Cardiac fibroblast (primary cell): ENCODE measurements at regions not wholly inside any gene's neighbourhood (a gene's known extent, or its start where the extent isn't known, plus 50 kb on each side); places are given as distances from the start of the nearest gene placed in this dataset.
A peak's percentile ranks its signal among the peaks of the same experiment; 100 is the strongest.
"Not testable (repeated sequence)": the region's sequence is repeated elsewhere in the genome, so short reads cannot be mapped to it uniquely, and the experiment has no call there.

Source experiments
- DNase-seq, 2 donors: peaks; one replicate each; pipeline versions ENCODE4 v3.0.0 to v3.0.0-alpha.2; 2010; ENCODE audit warnings: low read depth in 2 of 2
- H3K4me3 ChIP-seq, 2 donors: replicated peaks in 1 of 2; 1 replicate in 1 of 2; 2 replicates in 1 of 2; pipeline ENCODE4 v1.5.1; 2011; ENCODE audit warnings: low read depth in 2 of 2, low read length in 2 of 2, mild to moderate bottlenecking in 2 of 2, moderate library complexity in 1 of 2
- CTCF ChIP-seq: IDR thresholded peaks from one replicate; pipeline ENCODE4 v1.5.1; 2011; ENCODE audit warnings: low read depth, mild to moderate bottlenecking, low read length, inconsistent platforms

- DNase-seq, result no peak
- no peak overlapping the region for H3K4me3 ChIP-seq
- no peak for TF ChIP-seq CTCF
Observed at GRCh38 chr3:98701071-98701675, 62.0 kb upstream of the ST3GAL6 start.

- H3K4me3 ChIP-seq, result no peak overlapping the region
Observed at GRCh38 chr3:98702166-98702565, 61.0 kb upstream of the ST3GAL6 start.

DNA sequence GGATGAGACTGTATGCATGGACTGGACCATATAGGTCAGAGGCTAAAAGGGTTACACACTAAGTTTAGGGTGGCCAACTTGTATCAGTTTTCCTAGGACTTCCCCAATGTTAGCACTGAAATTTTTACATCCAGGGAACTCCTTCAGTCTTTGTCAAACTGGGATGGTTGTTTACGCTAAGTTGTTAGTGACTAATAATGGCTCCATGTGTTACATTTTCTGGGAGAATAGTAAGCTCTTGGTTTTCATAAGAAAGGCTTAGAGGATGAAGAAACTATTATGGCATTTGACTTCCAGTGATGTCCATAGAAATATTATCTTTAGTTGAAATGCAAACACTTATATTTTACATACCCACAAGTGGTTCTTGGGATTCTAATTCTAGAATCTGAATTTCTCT is 57.9 kb upstream of the ST3GAL6 start:
- no peak for TF ChIP-seq CTCF
- DNase-seq, result peak in 1 of 2 donors; percentile 41
- H3K4me3 ChIP-seq, result no peak overlapping the region

More at GRCh38 chr3:98702166-98702565, 61.0 kb upstream of the ST3GAL6 start:
- no peak for TF ChIP-seq CTCF
- DNase-seq, result peak in 1 of 2 donors; percentile 24

GRCh38 chr3:98705694-98706093 is 57.4 kb upstream of the ST3GAL6 start:
- peak; percentile 64 for TF ChIP-seq CTCF
- DNase-seq, result peak; percentile 45 to 77
- H3K4me3 ChIP-seq, result no peak overlapping the region

- H3K4me3 ChIP-seq, DNase-seq: not testable (repeated sequence)
Observed at GRCh38 chr3:98708681-98709080, 54.5 kb upstream of the ST3GAL6 start.

GRCh38 chr3:98709441-98709840 is 53.7 kb upstream of the ST3GAL6 start:
- DNase-seq, result no peak
- H3K4me3 ChIP-seq, result no peak overlapping the region
- no peak for TF ChIP-seq CTCF

DNA sequence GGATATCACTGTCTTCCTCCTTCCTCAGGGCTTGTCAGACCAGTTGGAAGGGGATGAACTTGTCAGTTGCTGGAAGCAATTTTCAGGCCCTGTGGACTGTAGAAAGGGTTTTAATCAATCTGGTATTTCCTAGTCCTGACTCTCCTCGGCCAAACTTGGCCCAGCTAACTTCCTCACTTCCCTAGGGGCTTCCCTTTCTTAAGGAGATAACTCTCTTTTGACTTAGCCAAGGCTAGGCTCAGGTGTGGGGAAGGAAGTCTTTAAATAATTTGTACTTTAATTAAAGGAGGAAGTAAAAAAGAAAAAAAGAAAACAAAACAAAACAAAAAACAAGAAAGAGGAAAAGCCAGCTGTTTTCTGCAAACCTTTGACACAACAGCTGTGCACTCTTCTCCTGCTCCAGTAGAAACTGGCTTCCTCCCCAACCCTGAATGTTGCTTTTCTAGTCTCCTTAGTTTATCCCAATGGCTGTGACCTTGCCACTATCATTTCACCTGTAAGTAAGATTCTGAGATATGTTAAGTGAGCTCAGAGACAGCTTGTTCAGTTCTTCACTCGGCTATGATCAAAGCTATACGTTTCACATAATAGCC is 53.0 kb upstream of the ST3GAL6 start:
- no peak overlapping the region for H3K4me3 ChIP-seq
- no peak for DNase-seq
- TF ChIP-seq CTCF, result no peak
